CD4-positive, alpha-beta T cell treated with Interleukin-12 subunit alpha and Interleukin-12 subunit beta, for 1 hour (primary cell): ENCODE measurements at regions not wholly inside any gene's neighbourhood (a gene's known extent, or its start where the extent isn't known, plus 50 kb on each side); places are given as distances from the start of the nearest gene placed in this dataset.

Experiments used
- DNase-seq: peaks from one replicate; pipeline ENCODE4 v3.0.0-alpha.2; 2020

GRCh38 chr1:95370691-95371562 lies 136.9 kb downstream of the RWDD3 start:
- no peak for DNase-seq

DNA sequence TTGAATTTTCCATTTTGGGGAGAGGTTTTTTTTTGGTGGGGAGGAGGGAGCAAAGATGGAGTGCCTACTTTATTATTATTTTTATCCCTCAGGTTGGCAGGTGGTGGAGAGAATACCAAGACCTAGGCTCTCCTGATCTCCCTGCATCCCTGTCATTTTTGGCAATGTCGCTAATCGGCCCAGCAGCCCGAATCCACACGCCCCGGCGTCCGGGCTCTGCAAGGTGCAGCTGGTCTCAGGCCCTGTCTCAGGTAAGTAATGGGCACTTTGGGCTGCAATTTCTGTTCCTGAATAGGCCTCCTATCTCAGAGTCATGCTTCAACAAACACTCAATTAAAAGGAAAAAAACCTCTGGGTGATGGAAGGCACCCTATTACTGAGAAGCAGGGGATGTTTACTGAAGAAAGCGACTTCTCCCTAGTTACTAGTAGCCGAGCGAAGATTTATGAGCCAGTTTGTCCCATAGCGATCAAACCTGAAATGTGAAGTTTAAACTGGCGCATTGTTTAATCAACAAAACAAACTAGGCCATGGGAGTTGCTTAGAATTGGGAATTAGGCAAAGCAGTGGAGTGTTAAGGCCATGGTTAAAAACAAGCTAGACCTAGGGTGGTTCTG lies 137.8 kb downstream of the RWDD3 start:
- DNase-seq, result no peak

DNA sequence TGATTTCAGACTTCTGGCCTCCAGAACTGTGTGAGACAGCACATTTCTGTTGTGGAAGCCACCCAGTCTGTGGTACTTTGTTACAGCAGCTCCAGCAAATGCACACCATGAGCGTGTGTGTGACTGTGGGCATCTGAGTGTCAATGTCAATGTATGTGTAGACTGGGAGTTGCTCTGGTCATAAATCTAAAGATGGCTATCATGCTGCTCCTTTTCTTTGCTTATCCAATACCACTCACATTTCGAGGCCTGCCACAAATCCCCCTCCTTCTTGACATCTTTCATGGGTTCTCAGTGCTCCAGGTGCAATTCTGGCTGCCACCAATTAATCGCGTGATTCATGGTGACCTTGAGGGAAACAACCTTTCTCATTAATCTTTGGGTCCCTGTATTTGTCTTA lies 141.2 kb downstream of the RWDD3 start:
- DNase-seq, result no peak

GRCh38 chr1:95380909-95381308 lies 146.9 kb downstream of the RWDD3 start:
- no peak for DNase-seq

DNA sequence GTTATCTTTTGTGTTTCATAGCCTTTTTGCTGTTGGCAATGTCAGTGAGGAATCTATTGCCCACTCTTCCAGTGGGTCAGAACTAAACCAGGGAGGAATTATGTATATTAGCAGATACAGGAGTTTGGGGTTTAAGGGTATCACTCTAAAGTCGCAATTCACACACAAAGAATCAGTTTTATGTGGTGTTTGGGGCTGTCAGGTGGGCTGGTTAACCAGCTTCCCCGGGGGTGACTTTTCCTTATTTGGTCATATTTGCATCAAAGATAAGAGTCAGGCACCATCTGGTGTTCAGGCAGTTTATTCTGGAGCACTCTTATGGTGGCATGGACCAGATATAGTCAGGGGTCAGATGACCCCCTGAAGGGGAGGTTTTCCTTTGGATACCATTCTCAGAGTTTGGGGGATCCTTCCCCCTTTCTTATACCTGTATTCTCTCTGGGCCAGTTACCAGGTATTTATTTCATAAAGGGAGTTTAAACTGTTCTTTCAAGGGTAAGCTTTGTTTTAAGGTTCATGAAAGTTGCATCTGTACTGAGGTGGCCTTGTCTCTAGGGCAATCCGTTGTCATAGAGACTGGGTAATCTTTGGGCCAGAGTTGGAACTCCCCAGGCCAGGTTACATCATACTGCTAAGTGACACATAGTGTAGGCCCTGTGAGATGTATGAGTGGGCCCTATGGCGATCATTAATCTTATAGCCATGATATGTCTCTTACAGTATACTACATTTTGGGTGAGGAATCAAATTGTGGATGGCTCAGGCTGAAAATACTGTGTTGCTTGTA lies 148.2 kb downstream of the RWDD3 start:
- DNase-seq, result no peak

GRCh38 chr1:95383111-95383510 lies 149.1 kb downstream of the RWDD3 start:
- no peak for DNase-seq

DNA sequence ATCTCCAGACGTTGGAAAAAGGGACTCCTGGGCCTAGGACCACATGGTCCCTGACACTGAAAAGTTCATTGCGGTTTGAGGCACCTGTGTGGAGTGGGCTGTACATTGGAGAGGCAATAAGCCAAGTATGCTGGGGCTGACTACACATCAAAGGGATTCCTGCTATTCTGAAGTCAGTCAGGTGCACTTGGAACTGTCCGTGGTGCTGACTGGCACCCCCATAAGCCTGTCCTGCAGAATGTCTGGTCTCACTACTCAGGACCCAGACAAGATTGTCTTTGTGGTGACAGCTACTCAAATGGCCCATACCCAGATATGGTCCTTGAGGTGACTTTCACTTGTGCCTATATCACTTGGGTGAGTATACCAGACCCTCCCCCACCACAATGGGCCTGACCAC lies 150.6 kb downstream of the RWDD3 start:
- DNase-seq, result no peak

DNA sequence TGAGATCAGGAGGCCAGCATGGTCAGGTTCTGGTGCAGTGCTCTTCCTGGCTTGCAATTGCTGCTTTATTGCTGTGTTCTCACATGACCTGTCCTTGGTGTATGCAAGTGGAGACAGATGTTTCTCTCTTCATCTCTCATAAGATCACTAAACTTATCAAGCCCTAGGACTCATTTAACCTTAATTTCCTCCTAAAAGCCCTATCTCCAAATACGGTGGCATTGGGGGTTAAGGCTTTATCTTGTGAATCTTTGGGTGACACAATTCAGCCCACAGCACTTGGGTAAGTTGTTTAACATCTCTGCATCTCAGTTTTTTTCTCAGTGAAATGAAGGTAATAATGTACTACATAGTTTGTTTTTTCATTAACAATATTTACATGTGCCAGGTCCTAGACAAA lies 152.4 kb downstream of the RWDD3 start:
- DNase-seq, result no peak

DNA sequence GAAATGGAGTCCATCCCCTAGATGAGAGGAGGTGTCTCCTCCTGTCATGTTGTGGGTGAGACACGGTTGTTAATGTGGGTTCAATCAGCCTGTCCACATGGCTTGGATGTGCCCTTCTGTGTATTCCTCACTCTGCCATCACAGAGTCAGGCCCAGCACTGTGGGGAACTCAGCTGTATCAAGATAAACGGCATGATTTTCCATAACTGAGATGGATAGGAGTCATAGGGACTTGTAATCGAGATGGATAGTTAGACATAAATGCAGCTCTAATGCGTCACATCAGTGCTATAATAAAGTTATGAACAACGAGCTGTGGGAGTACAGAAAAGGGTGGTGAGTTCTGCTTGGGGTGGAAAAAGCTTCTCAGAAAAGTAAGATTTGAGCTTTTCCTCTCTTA lies 152.9 kb downstream of the RWDD3 start:
- DNase-seq, result no peak

DNA sequence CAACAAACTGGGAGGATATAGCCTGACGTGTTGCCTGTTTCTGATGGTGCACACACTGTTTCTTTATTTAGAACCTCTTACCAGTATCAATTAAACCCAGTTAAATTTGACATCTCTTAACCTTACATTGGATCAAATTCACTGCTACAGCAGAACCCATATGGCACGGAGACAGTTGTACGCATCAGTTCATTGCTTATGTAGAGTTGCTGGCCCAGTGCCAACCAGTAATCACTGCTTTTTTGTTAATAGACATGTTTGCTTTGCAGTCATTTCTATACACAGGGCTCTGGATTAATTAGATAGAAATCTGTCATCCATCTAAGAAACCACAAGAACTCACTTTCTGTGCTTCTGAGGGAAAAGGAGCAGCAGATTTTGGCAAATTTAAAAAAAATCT lies 154.0 kb downstream of the RWDD3 start:
- DNase-seq, result no peak

GRCh38 chr1:95393434-95393833 lies 159.4 kb downstream of the RWDD3 start:
- DNase-seq, result no peak

DNA sequence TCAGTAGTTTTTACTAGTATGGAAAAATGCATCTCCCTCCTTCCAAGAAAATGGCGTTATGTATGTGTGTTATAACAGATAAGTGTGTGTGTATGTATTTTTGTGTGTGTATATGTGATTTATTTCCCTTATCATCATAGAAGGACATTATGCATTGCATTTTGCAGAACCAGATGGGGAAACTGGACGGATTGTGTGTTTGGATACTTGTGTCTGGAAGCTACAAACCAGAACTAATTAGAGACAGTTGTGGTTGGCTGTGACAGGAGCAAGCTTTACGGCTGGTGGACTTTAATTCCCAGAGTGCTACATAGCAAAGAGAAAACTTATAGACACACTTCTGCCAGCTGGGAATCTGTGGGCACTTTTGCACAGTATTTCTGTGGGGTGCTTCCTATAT lies 162.5 kb downstream of the RWDD3 start:
- DNase-seq, result no peak

- DNase-seq, result no peak
Observed at GRCh38 chr1:95402780-95403179, 168.8 kb downstream of the RWDD3 start.

DNA sequence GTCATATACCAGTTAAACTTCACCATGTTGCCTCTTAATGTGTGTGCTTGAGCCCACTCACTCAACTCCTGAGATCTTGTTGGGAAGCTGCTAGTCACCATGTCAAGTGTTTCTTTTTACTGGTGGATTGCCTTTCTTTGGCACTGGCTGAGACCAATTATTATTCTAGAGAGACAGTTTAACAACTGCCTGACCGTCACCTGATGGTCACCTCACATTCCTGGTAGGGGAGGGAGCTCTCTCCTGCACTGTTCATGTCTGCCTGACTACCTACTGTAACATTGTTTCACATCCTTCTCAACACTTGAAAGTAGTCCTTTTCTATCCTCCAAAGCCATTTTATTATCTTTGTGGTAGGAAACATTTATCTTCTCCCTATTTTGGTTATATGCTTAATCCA lies 172.3 kb downstream of the RWDD3 start:
- DNase-seq, result no peak

DNA sequence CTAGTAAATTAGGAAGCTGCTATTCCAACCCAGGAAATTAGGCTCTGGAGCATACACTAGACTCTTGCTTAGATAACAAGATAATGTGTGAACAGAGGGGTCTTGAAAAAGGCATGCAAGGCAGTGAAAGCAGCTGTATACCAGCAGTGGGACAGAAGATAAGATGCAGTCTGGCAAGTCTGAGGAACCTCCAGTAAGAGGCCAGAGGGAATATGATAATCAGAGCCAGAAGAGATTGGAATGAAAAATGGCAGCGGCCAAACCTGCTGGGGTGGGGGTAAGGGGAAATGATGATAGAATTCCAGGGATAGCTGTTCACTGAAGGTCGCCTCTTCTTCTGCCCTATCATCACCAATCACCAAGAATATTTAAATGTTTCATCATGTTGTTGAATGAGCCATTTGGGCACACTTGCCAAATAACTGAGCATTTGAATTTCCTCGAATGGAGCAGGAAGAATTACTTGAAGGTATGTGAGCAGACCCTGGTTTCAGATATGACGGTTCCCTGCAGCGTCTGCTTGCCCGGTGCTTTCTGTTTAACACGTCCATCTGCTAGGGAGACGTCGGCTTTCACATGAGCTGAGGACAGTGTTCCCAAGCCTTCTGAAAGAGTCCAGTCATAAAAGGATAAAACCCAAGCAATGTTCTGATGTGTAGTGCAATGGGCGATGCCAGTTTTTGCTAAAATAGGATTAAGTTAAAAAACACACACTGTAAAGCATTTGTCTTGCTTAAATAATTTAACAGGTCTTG lies 173.3 kb downstream of the RWDD3 start:
- no peak for DNase-seq

DNA sequence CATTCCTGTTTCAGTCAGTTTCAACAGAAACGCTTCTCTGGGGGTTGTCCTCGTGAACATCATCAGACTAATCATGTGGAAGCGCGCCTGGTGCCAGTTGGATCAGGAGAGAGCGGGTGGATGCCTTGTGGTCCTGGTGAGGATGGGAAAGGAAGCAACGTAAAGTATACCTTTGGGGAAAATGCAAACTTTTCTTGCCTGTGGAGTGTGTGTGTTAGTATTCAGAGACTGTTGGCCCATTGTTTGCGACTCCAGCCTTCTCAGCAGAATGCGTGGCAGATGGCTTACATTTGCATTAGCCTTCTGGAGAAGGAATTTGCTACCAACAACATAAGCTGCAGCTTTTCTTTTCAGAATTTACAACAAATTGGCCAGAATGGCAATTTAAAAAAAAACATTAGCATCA lies 173.9 kb downstream of the RWDD3 start:
- no peak for DNase-seq

- DNase-seq, result no peak
Observed at GRCh38 chr1:95408507-95409136, 174.6 kb downstream of the RWDD3 start.

GRCh38 chr1:95409276-95409675 lies 175.3 kb downstream of the RWDD3 start:
- no peak for DNase-seq

GRCh38 chr1:95409901-95410300 lies 175.9 kb downstream of the RWDD3 start:
- no peak for DNase-seq

DNA sequence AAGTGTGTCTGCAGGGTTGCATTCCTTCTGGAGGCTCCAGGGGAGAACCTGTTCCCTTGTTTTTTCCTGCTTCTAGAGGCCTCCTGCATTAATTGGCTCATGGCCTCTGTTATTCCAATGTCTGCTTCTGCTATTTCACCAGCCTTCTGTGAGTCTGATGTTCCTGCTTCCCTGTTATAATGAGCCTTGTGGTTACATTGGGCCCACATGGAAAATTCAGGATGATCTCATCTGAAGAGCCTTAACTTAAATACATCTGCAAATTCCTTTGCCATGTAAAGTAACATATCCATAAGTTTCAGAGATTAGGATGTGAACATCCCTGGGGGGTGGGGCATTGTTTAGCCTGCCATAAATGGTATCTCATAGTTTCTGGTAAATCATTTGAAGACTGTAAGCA lies 181.1 kb downstream of the RWDD3 start:
- no peak for DNase-seq

- no peak for DNase-seq
Observed at GRCh38 chr1:95426772-95427171, 192.8 kb downstream of the RWDD3 start.

DNA sequence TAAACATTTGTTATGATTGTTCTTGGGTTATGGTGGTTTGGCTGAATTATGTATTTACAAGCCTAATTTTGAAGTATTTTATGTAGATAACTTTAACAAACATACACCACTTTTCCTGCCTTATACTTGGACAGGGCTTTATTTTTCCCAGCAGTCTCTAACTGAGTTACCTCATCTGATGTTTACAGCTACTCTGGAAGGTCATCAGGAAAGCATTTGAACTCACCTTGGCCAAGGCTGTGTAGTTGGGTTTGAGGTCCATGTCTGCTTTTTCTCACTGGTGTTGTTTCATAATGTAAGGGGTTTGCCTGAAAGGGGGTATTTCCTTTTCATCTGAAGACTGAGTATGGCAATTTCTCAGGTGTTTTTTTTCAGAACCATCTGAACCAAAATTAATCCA lies 193.5 kb downstream of the RWDD3 start:
- no peak for DNase-seq

DNA sequence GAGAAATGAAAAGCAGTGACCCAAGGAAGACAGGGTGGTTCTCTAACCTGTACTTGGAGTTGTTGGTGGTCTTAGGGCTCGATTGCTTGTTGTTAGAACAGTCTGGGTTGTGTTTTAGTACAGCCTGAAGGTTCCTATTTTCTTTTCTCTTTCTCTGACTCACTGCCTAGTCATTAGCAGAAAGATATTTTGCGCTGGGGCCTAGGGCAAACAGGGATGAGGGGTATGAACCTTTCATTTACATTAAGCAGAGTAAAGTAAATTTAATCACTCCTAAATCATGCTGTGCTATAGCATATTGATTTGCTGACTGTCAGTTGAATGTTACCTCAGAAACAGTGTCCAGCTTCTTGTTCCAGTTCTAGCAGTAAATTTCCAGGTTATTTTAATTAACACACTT lies 197.2 kb downstream of the RWDD3 start:
- DNase-seq, result no peak
